Keratinocyte (primary cell): ENCODE measurements at regions not wholly inside any gene's neighbourhood (a gene's known extent, or its start where the extent isn't known, plus 50 kb on each side); places are given as distances from the start of the nearest gene placed in this dataset.

Experiments
- DNase-seq: peaks from one replicate; pipeline ENCODE4 v3.0.0-alpha.2; 2011; ENCODE audit warnings: low read depth, missing footprints, low spot score
- FAIRE-seq: peaks from 2 replicates; lab custom pipeline; 2011; peaks lifted over from hg19 to GRCh38; lab: Jason Lieb, UNC
- H2AFZ ChIP-seq: 2 replicates; pipeline ENCODE4 v1.6.0; 2012; ENCODE audit warnings: low read length, control low read depth, inconsistent platforms; ENCODE audit not compliant: control insufficient read depth
- H3K27ac ChIP-seq: 2 replicates; pipeline ENCODE4 v1.5.1; 2011; ENCODE audit warnings: low read length; ENCODE audit not compliant: control insufficient read depth, insufficient read depth
- H3K27me3 ChIP-seq: 3 replicates; pipeline ENCODE4 v1.6.0; 2011; ENCODE audit warnings: low read length; ENCODE audit not compliant: control insufficient read depth, insufficient read depth; ENCODE audit errors: extremely low read depth
- H3K36me3 ChIP-seq, 2 experiments: 2 replicates in 1 of 2; 3 replicates in 1 of 2; pipeline ENCODE4 v1.5.1; 2011; ENCODE audit warnings: low read length in 2 of 2, mild to moderate bottlenecking in 1 of 2; ENCODE audit not compliant: control insufficient read depth in 2 of 2, insufficient read depth in 2 of 2; ENCODE audit errors: extremely low read depth in 1 of 2
- H3K4me1 ChIP-seq: 3 replicates; pipeline ENCODE4 v1.5.1; 2011; ENCODE audit warnings: low read length; ENCODE audit not compliant: control insufficient read depth, insufficient read depth; ENCODE audit errors: extremely low read depth
- H3K4me2 ChIP-seq: 3 replicates; pipeline ENCODE4 v1.6.0; 2011; ENCODE audit warnings: low read depth, low read length; ENCODE audit not compliant: control insufficient read depth, insufficient read depth; ENCODE audit errors: extremely low read depth
- H3K4me3 ChIP-seq, 3 experiments: fragments of 200-600 bp in 1 of 3; sonication (generic) in 1 of 3; 2 replicates in 2 of 3; 3 replicates in 1 of 3; pipeline ENCODE4 v1.5.1; 2011 to 2016; ENCODE audit warnings: low read length in 3 of 3, mild to moderate bottlenecking in 3 of 3, control low read depth in 2 of 3, inconsistent platforms in 1 of 3, low read depth in 1 of 3, mixed read lengths in 1 of 3, mixed run types in 1 of 3, moderate library complexity in 1 of 3; ENCODE audit not compliant: control insufficient read depth in 2 of 3, insufficient read depth in 2 of 3; ENCODE audit errors: extremely low read depth in 1 of 3
- H3K79me2 ChIP-seq: 2 replicates; pipeline ENCODE4 v1.6.0; 2012; ENCODE audit warnings: low read length; ENCODE audit not compliant: control insufficient read depth, insufficient read depth
- H3K9ac ChIP-seq: 3 replicates; pipeline ENCODE4 v1.6.0; 2011; ENCODE audit warnings: low read length; ENCODE audit not compliant: control insufficient read depth, insufficient read depth; ENCODE audit errors: extremely low read depth
- H3K9me1 ChIP-seq: 3 replicates; pipeline ENCODE4 v1.6.0; 2011; ENCODE audit warnings: low read length; ENCODE audit not compliant: control insufficient read depth, insufficient read depth; ENCODE audit errors: extremely low read depth
- H3K9me3 ChIP-seq: 2 replicates; pipeline ENCODE4 v1.5.1; 2012; ENCODE audit warnings: low read depth, low read length; ENCODE audit not compliant: control insufficient read depth
- H4K20me1 ChIP-seq: 3 replicates; pipeline ENCODE4 v1.6.0; 2011; ENCODE audit warnings: low read length; ENCODE audit not compliant: control insufficient read depth, insufficient read depth; ENCODE audit errors: extremely low read depth
- CTCF ChIP-seq, 3 experiments: IDR thresholded peaks in 1 of 3; conservative IDR thresholded peaks in 1 of 3; optimal IDR thresholded peaks in 1 of 3; 2 replicates in 2 of 3; 3 replicates in 1 of 3; pipeline versions ENCODE3 to v1.5.1; 2011; ENCODE audit warnings: low read length in 3 of 3, mild to moderate bottlenecking in 3 of 3, moderate library complexity in 2 of 3, control low read depth in 1 of 3, inconsistent platforms in 1 of 3; ENCODE audit not compliant: insufficient read depth in 2 of 3; ENCODE audit errors: extremely low read depth in 1 of 3
- EZH2 ChIP-seq: IDR thresholded peaks from one replicate; pipeline ENCODE4 v1.6.1; 2012; ENCODE audit warnings: inconsistent platforms, mild to moderate bottlenecking, low read length, moderate library complexity
- dilution Hi-C: fragments of 300-500 bp; cut with MboI; formaldehyde crosslinking; loops from one replicate; pipeline ENCODE4 v1.7.0; 2020; ENCODE audit warnings: low sequenced_read_pairs; ENCODE audit not compliant: extremely low pct_ligation_motif_present

GRCh38 chr13:34555988-34556387 is 386.1 kb upstream of the NBEA start:
- no peak for TF ChIP-seq CTCF (optimal IDR thresholded peaks at IDR 0.05 in 1 of 3, IDR thresholded peaks at IDR 0.05 in 1 of 3, conservative IDR thresholded peaks at IDR 0.05 in 1 of 3; ENCODE audit: extremely low read depth in 1 of 3, insufficient read depth in 2 of 3, low read length in 3 of 3)
- TF ChIP-seq EZH2: no peak
- dilution Hi-C loops: no loop called here
- FAIRE-seq (no peak), DNase-seq (no peak)
- Histone ChIP-seq H3K79me2 (no peaks in the 10 kb centered on the region), H3K4me1 (no peaks in the 10 kb centered on the region), H3K27me3 (no peaks in the 10 kb centered on the region), H3K9me1 (no peaks in the 10 kb centered on the region), H2AFZ (no peak overlapping the region), H4K20me1 (no peaks in the 10 kb centered on the region), H3K27ac (no peak overlapping the region), H3K4me3 (no peak overlapping the region), H3K9ac (no peak overlapping the region), H3K36me3 (no peaks in the 10 kb centered on the region), H3K4me2 (no peak overlapping the region), H3K9me3 (no peaks in the 10 kb centered on the region)

- Histone ChIP-seq H3K9me1 (no peaks in the 10 kb centered on the region), H3K79me2 (no peaks in the 10 kb centered on the region), H3K4me3 (no peak overlapping the region), H3K27me3 (no peaks in the 10 kb centered on the region), H3K4me2 (no peak overlapping the region), H4K20me1 (no peaks in the 10 kb centered on the region), H2AFZ (no peak overlapping the region), H3K27ac (no peak overlapping the region), H3K9me3 (no peaks in the 10 kb centered on the region), H3K36me3 (no peaks in the 10 kb centered on the region), H3K9ac (no peak overlapping the region), H3K4me1 (no peaks in the 10 kb centered on the region)
- DNase-seq (no peak), FAIRE-seq (no peak)
- TF ChIP-seq EZH2 (no peak), CTCF (optimal IDR thresholded peaks at IDR 0.05 in 1 of 3, IDR thresholded peaks at IDR 0.05 in 1 of 3, conservative IDR thresholded peaks at IDR 0.05 in 1 of 3; ENCODE audit: extremely low read depth in 1 of 3, insufficient read depth in 2 of 3, low read length in 3 of 3) (no peak)
- dilution Hi-C loops: no loop called here
Observed at GRCh38 chr13:34561033-34561432, 381.0 kb upstream of the NBEA start.
